Tibial artery (tissue), 4 donors: ENCODE measurements at regions not wholly inside any gene's neighbourhood (a gene's known extent, or its start where the extent isn't known, plus 50 kb on each side); places are given as distances from the start of the nearest gene placed in this dataset.

Experiments
- DNase-seq, 2 donors: peaks; one replicate each; pipeline ENCODE4 v3.0.0-alpha.2; 2019
- H3K27ac ChIP-seq, 2 donors: fragments of 200-600 bp; sonication (generic) in 1 of 2; 1 replicate in 1 of 2; 2 replicates in 1 of 2; pipeline ENCODE4 v1.5.1; 2018 to 2019; ENCODE audit warnings: mild to moderate bottlenecking in 1 of 2
- H3K27me3 ChIP-seq, 2 donors: fragments of 200-600 bp; sonication (generic) in 1 of 2; one replicate each; pipeline versions ENCODE4 v1.5.1 to v1.6.0; 2016 to 2019
- H3K36me3 ChIP-seq, 3 donors: fragments of 200-600 bp; sonication (generic) in 2 of 3; one replicate each; pipeline ENCODE4 v1.5.1; 2016 to 2019; ENCODE audit warnings: mild to moderate bottlenecking in 2 of 3
- H3K4me1 ChIP-seq, 4 donors: fragments of 200-600 bp; sonication (generic) in 2 of 4; 1 replicate in 3 of 4; 2 replicates in 1 of 4; pipeline ENCODE4 v1.5.1; 2016 to 2019
- H3K4me3 ChIP-seq, 2 donors: fragments of 200-600 bp; sonication (generic) in 1 of 2; 1 replicate in 1 of 2; 2 replicates in 1 of 2; pipeline ENCODE4 v1.5.1; 2018 to 2019; ENCODE audit warnings: mild to moderate bottlenecking in 2 of 2
- H3K9me3 ChIP-seq, 3 donors: fragments of 200-600 bp; sonication (generic) in 1 of 3; one replicate each; pipeline ENCODE4 v1.5.1; 2016 to 2019
- CTCF ChIP-seq, 2 experiments: fragments of 200-600 bp in 1 of 2; fragments of 450-650 bp in 1 of 2; IDR thresholded peaks; one replicate each; pipeline ENCODE4 v1.5.1; 2017 to 2019; ENCODE audit warnings: antibody characterized with exemption in 2 of 2, mild to moderate bottlenecking in 1 of 2, moderate library complexity in 1 of 2
- intact Hi-C: fragments of 100-400 bp; cut with DNase I; formaldehyde crosslinking; loops from one replicate; pipeline ENCODE4 v1.15.0; 2023; ENCODE audit warnings: low total_unique reads

GRCh38 chr14:48005986-48006385, 330.6 kb upstream of the MDGA2 start:
- Histone ChIP-seq H3K27me3 (no peaks in the 10 kb centered on the region), H3K27ac (no peak overlapping the region), H3K36me3 (no peaks in the 10 kb centered on the region), H3K9me3 (no peaks in the 10 kb centered on the region), H3K4me1 (no peaks in the 10 kb centered on the region), H3K4me3 (no peak overlapping the region)
- intact Hi-C loops = no loop called here
- TF ChIP-seq CTCF (IDR thresholded peaks at IDR 0.05) = no peak
- no peak for DNase-seq

GRCh38 chr14:47993883-47994282, 318.5 kb upstream of the MDGA2 start:
- Histone ChIP-seq H3K36me3 (no peaks in the 10 kb centered on the region), H3K27me3 (no peaks in the 10 kb centered on the region), H3K4me3 (no peak overlapping the region), H3K27ac (no peak overlapping the region), H3K9me3 (no peaks in the 10 kb centered on the region), H3K4me1 (no peaks in the 10 kb centered on the region)
- TF ChIP-seq CTCF (IDR thresholded peaks at IDR 0.05) = no peak
- DNase-seq = no peak
- intact Hi-C loops = no loop called here

GRCh38 chr14:47988175-47988574, 312.8 kb upstream of the MDGA2 start:
- Histone ChIP-seq H3K4me3 (no peak overlapping the region), H3K9me3 (no peaks in the 10 kb centered on the region), H3K4me1 (no peaks in the 10 kb centered on the region), H3K27me3 (no peaks in the 10 kb centered on the region), H3K36me3 (no peaks in the 10 kb centered on the region), H3K27ac (no peak overlapping the region)
- DNase-seq = no peak
- intact Hi-C loops = no loop called here
- TF ChIP-seq CTCF (IDR thresholded peaks at IDR 0.05) = no peak

- no peaks in the 10 kb centered on the region for H3K36me3 ChIP-seq
- no peaks in the 10 kb centered on the region for H3K9me3 ChIP-seq
- no peak overlapping the region for H3K4me3 ChIP-seq
- intact Hi-C loops = no loop called here
- H3K27me3 ChIP-seq = no peaks in the 10 kb centered on the region
- no peak for TF ChIP-seq CTCF (IDR thresholded peaks at IDR 0.05)
- H3K27ac ChIP-seq = no peak overlapping the region
- DNase-seq = no peak
- no peaks in the 10 kb centered on the region for H3K4me1 ChIP-seq
Observed at GRCh38 chr14:47978871-47979270, 303.5 kb upstream of the MDGA2 start.

- no peaks in the 10 kb centered on the region for H3K4me1 ChIP-seq
- no peak overlapping the region for H3K4me3 ChIP-seq
- H3K9me3 ChIP-seq = peaks cover 0 to 1% (median 0%) of the 10 kb centered on the region in 3 donors
- no peaks in the 10 kb centered on the region for H3K27me3 ChIP-seq
- H3K27ac ChIP-seq = no peak overlapping the region
- DNase-seq = no peak
- TF ChIP-seq CTCF (IDR thresholded peaks at IDR 0.05) = no peak
- intact Hi-C loops = no loop called here
- no peaks in the 10 kb centered on the region for H3K36me3 ChIP-seq
Observed at GRCh38 chr14:47976139-47976538, 300.7 kb upstream of the MDGA2 start.
